Lower leg skin (tissue), 4 donors: ENCODE measurements at regions not wholly inside any gene's neighbourhood (a gene's known extent, or its start where the extent isn't known, plus 50 kb on each side); places are given as distances from the start of the nearest gene placed in this dataset.
"Not testable (repeated sequence)": the region's sequence is repeated elsewhere in the genome, so short reads cannot be mapped to it uniquely, and the experiment has no call there.

Experiments
- DNase-seq, 2 donors: peaks; one replicate each; pipeline ENCODE4 v3.0.0-alpha.2; 2019; ENCODE audit warnings: low spot score in 2 of 2
- H3K4me3 ChIP-seq: fragments of 200-600 bp; sonication (generic); 2 replicates; pipeline ENCODE4 v1.5.1; 2017; ENCODE audit warnings: mild to moderate bottlenecking, low read depth; ENCODE audit not compliant: poor library complexity, severe bottlenecking
- POLR2A ChIP-seq, 2 donors: fragments of 450-650 bp; IDR thresholded peaks; one replicate each; pipeline ENCODE4 v1.6.1; 2016 to 2017; ENCODE audit warnings: antibody characterized with exemption in 2 of 2, mild to moderate bottlenecking in 1 of 2, moderate library complexity in 1 of 2
- WGBS, 2 donors: methylation state at CpG; one replicate each; pipeline ENCODE4 v1.1.5; 2018; 5-methylcytosine and 5-hydroxymethylcytosine counted together
- intact Hi-C: fragments of 100-400 bp; cut with DNase I; formaldehyde crosslinking; loops from one replicate; pipeline ENCODE4 v1.15.0; 2023; ENCODE audit warnings: low total_unique reads
- TF ChIP-seq, protein P1 (sequence below), 3 donors: fragments of 450-650 bp; IDR thresholded peaks; one replicate each; pipeline ENCODE4 v1.5.1; 2016; ENCODE audit warnings: antibody characterized with exemption in 3 of 3, mild to moderate bottlenecking in 3 of 3, moderate library complexity in 2 of 3

DNA sequence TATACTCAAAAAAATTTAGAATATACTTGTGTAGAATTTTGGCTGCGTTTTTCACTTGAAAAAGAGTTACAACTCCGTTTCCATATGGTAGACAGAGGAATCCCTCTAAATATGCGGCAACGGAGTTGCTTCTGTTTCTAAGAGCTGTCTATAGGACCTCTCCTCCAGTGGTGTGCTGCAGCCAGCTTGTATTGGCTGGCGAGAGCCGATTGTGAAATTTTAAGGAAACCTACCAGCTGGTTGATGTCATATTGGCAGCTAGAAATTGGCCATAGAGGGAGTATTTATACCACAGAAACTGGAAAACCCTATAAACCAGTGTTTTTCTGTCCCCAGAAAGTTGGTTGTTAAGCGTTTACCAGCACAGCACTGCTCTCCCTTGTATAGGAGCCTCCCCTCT is 655.8 kb upstream of the EEF2KMT start:
- no peak overlapping the region for H3K4me3 ChIP-seq
- intact Hi-C loops = no loop called here
- DNase-seq = no peak
- 63 to 67% methylated on average over 7 of the region's 7 CpGs for WGBS, 2 donors
- TF ChIP-seq, protein P1, sequence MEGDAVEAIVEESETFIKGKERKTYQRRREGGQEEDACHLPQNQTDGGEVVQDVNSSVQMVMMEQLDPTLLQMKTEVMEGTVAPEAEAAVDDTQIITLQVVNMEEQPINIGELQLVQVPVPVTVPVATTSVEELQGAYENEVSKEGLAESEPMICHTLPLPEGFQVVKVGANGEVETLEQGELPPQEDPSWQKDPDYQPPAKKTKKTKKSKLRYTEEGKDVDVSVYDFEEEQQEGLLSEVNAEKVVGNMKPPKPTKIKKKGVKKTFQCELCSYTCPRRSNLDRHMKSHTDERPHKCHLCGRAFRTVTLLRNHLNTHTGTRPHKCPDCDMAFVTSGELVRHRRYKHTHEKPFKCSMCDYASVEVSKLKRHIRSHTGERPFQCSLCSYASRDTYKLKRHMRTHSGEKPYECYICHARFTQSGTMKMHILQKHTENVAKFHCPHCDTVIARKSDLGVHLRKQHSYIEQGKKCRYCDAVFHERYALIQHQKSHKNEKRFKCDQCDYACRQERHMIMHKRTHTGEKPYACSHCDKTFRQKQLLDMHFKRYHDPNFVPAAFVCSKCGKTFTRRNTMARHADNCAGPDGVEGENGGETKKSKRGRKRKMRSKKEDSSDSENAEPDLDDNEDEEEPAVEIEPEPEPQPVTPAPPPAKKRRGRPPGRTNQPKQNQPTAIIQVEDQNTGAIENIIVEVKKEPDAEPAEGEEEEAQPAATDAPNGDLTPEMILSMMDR (IDR thresholded peaks at IDR 0.05) = no peak
- no peak for TF ChIP-seq POLR2A (IDR thresholded peaks at IDR 0.05)

GRCh38 chr16:5751216-5751615 is 653.6 kb upstream of the EEF2KMT start:
- intact Hi-C loops = no loop called here
- no peak overlapping the region for H3K4me3 ChIP-seq
- TF ChIP-seq, protein P1 (IDR thresholded peaks at IDR 0.05) = no peak
- TF ChIP-seq POLR2A (IDR thresholded peaks at IDR 0.05) = no peak
- DNase-seq = no peak
- WGBS, 2 donors = 93 to 94% methylated on average over 4 of the region's 4 CpGs

DNA sequence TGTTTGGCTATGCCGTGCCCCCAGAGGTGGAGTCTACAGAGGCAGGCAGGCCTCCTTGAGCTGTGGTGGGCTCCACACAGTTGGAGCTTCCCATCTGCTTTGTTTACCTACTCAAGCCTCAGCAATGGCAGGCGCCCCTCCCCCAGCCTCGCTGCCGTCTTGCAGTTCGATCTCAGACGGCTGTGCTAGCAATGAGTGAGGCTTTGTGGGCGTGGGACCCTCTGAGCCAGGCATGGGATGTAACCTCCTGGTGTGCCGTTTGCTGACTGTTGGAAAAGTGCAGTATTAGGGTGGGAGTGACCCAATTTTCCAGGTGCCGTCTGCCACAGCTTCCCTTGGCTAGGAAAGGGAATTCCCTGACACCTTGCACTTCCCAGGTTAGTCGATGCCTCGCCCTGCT is 652.8 kb upstream of the EEF2KMT start:
- WGBS, 2 donors = 42 to 45% methylated on average over 10 to 11 of the region's 11 CpGs
- H3K4me3 ChIP-seq, DNase-seq, intact Hi-C loops: not testable (repeated sequence)

DNA sequence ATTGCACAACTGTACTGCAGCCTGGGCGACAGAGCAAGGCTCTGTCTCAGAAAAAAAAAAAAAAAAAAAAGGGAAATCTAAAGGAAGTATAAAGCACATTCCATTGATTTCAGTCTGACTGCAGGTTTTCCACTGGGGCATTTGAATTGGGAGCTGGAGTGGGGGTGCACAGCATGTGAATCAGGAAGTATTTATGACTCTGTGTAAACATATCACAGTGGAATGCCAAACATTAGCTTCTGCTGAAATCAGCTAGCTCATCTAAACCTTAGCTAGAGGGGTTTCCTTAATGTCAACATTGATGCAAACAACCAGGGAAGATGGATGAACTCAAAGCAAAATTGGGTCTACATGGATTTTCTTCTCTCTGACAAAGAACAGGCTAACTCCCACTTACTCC is 641.0 kb upstream of the EEF2KMT start:
- DNase-seq = no peak

DNA sequence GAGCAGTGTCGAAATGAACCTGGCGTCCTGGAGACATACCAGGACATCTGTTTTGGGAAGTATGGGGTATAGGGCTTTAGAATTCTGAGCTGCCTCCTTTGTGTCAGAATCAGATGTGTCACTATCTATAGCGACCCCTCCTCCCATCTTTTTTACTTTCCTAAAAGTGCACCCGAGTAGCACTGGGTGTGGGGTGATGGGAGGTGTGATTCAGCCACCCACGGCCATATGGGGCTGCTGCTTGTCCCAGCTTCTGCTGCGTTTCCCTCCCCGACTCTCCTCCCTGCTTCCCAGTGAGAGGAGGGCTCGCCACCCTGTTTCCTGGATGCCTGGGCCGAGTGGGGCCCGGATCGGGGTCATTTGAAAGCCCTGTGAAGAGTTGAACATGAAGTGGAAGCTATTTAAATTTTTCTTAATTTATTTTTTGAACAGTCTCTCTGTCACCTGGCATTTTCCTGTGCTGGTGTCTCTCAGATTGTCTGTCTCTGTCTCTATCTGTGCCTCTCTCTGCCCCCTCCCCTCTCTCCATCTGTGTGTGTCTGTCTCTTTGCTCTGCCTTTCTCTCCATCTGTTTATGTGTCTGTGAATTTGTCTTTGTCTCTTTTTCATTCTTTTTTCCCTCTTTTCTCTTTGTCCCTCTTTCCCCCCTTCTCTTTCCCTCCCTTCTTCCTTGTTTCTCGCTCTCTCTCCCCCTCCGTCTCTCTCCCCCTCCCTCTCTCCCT is 638.8 kb upstream of the EEF2KMT start:
- no peak for DNase-seq
- intact Hi-C loops = no loop called here
- WGBS, 2 donors = 48 to 50% methylated on average over 13 of the region's 13 CpGs
- no peak overlapping the region for H3K4me3 ChIP-seq
- no peak for TF ChIP-seq POLR2A (IDR thresholded peaks at IDR 0.05)
- TF ChIP-seq, protein P1 (IDR thresholded peaks at IDR 0.05) = no peak

More for the DNA sequence above, 641.0 kb upstream of the EEF2KMT start:
- no peak overlapping the region for H3K4me3 ChIP-seq
- TF ChIP-seq, protein P1 (IDR thresholded peaks at IDR 0.05) = no peak
- TF ChIP-seq POLR2A (IDR thresholded peaks at IDR 0.05) = no peak
- intact Hi-C loops = no loop called here
- WGBS, 2 donors = 50 to 55% methylated on average over 1 of the region's 1 CpG

- no peak overlapping the region for H3K4me3 ChIP-seq
- 95% methylated on average over 12 of the region's 12 CpGs for WGBS, 2 donors
- intact Hi-C loops = no loop called here
- TF ChIP-seq, protein P1 (IDR thresholded peaks at IDR 0.05) = no peak
- TF ChIP-seq POLR2A (IDR thresholded peaks at IDR 0.05) = no peak
- DNase-seq = no peak
These were observed 637.8 kb upstream of the EEF2KMT start for GRCh38 chr16:5735444-5735843.
